ENCODE measurements at regions not wholly inside any gene's neighbourhood (a gene's known extent, or its start where the extent isn't known, plus 50 kb on each side); places are given as distances from the start of the nearest gene placed in this dataset.

DNA sequence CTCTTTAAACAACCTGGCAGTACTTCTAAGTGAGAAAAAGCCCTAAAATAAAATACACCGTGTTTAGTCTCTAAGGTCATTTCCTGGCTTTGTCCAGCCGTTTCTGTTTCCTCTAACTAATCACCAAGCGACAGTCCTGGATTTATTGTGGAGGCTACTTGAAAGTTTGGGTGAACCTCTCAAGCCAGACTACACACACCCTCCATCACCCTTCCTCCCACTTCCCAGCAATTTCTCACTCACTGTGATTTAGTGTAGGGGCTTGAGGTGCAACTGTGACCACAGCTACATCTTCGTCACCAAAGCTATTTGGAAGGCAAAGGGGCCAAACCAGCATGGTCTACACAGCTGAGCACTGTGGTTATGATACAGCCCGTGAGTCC lies 240.0 kb upstream of the SLC24A2 start:
- no peaks in the 10 kb centered on the region for H3K79me1 ChIP-seq (ENCODE audit: low read depth, low read length)
- no peak overlapping the region for H3K18ac ChIP-seq (ENCODE audit: low read length)

DNA sequence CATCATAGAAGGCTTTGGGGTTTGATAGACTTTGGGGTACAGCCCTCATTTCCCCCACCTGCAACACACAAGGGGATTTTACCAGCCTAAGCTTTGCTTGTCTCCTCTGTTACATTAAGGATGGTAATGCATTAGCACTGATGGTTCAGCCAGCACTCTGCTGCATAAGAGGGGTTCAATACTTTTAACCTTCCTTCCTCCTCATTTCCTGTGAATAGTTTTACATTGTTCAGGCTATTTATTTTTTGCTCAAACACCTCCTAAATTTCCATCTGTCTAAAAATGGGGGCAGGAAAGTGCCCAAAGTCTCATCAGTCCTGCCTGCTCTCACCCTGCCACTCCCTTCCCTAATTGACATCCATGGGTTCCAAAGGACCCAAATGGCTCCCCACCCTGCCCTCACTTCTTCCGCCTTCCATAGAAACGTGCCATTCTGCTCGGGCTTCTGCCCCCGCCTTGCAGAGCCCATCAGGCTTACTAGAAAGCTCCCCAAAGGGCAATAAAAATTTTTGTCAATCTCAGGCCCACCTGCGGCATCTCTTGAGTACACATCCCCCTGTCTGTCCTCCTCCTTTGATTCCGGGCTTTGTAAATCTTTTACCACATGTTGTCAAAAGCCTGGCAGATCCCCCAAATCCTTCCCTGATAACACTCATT lies 239.5 kb upstream of the SLC24A2 start:
- H3K9me3 ChIP-seq (replicated peaks in 1 of 2; ENCODE audit: control insufficient read depth in 2 of 2, insufficient read depth in 1 of 2, low read depth in 1 of 2, low read length in 2 of 2), result no peaks in the 10 kb centered on the region
- no peak overlapping the region for H3K9ac ChIP-seq (ENCODE audit: low read depth, low read length, poor library complexity)
- no peak overlapping the region for H3K4me3 ChIP-seq (ENCODE audit: low read length in 2 of 2)
- no peaks in the 10 kb centered on the region for H3K36me3 ChIP-seq (replicated peaks in 1 of 2; ENCODE audit: control insufficient read depth in 2 of 2, insufficient read depth in 2 of 2, low read length in 2 of 2)
- H2BK15ac ChIP-seq (ENCODE audit: low read length), result no peak overlapping the region
- no peak overlapping the region for H3K4me2 ChIP-seq (ENCODE audit: insufficient read depth, low read length, poor library complexity, severe bottlenecking)
- H2BK120ac ChIP-seq (ENCODE audit: low read depth, low read length), result no peak overlapping the region
- no peak overlapping the region for H2AFZ ChIP-seq (ENCODE audit: low read length)
- H4K8ac ChIP-seq (ENCODE audit: low read depth, low read length), result no peak overlapping the region
- H2BK5ac ChIP-seq (ENCODE audit: low read length), result no peak overlapping the region
- no peak overlapping the region for H3K18ac ChIP-seq (ENCODE audit: low read length)
- no peak overlapping the region for H3K14ac ChIP-seq (ENCODE audit: low read length)
- no peak overlapping the region for H3K4ac ChIP-seq (ENCODE audit: low read length)
- no peak overlapping the region for H3K23ac ChIP-seq (ENCODE audit: low read depth, low read length, poor library complexity)
- no peaks in the 10 kb centered on the region for H3K4me1 ChIP-seq (ENCODE audit: control insufficient read depth in 2 of 2, insufficient read depth in 1 of 2, low read depth in 1 of 2, low read length in 2 of 2)
- no peaks in the 10 kb centered on the region for H3K27me3 ChIP-seq (ENCODE audit: control insufficient read depth in 3 of 3, insufficient read depth in 3 of 3, low read depth in 1 of 3, low read length in 3 of 3)
- no peak overlapping the region for H3K27ac ChIP-seq (replicated peaks; ENCODE audit: low read length)
- H2AK5ac ChIP-seq (ENCODE audit: low read depth, low read length), result no peak overlapping the region
- DNase-seq (ENCODE audit: low spot score), result no peak
- no CpG with 5 or more reads among the region's 6 CpGs for WGBS, 2 donors (ENCODE audit: extremely low coverage in 2 of 2, insufficient read length in 2 of 2, insufficient replicate concordance in 1 of 2)
- H2BK12ac ChIP-seq (ENCODE audit: low read length), result no peak overlapping the region
- no peak overlapping the region for H4K91ac ChIP-seq (ENCODE audit: low read depth, low read length, poor library complexity)
- no peaks in the 10 kb centered on the region for H3K79me1 ChIP-seq (ENCODE audit: low read depth, low read length)

More for the DNA sequence above, 240.0 kb upstream of the SLC24A2 start:
- Histone ChIP-seq H2BK12ac (ENCODE audit: low read length) (no peak overlapping the region), H3K36me3 (replicated peaks in 1 of 2; ENCODE audit: control insufficient read depth in 2 of 2, insufficient read depth in 2 of 2, low read length in 2 of 2) (no peaks in the 10 kb centered on the region), H3K4me3 (ENCODE audit: low read length in 2 of 2) (no peak overlapping the region), H3K14ac (ENCODE audit: low read length) (no peak overlapping the region), H3K23ac (ENCODE audit: low read depth, low read length, poor library complexity) (no peak overlapping the region), H3K4ac (ENCODE audit: low read length) (no peak overlapping the region), H4K8ac (ENCODE audit: low read depth, low read length) (no peak overlapping the region), H2BK5ac (ENCODE audit: low read length) (no peak overlapping the region), H2BK15ac (ENCODE audit: low read length) (no peak overlapping the region), H3K4me1 (ENCODE audit: control insufficient read depth in 2 of 2, insufficient read depth in 1 of 2, low read depth in 1 of 2, low read length in 2 of 2) (no peaks in the 10 kb centered on the region), H2AFZ (ENCODE audit: low read length) (no peak overlapping the region), H3K27ac (replicated peaks; ENCODE audit: low read length) (no peak overlapping the region), H2AK5ac (ENCODE audit: low read depth, low read length) (no peak overlapping the region), H3K9me3 (replicated peaks in 1 of 2; ENCODE audit: control insufficient read depth in 2 of 2, insufficient read depth in 1 of 2, low read depth in 1 of 2, low read length in 2 of 2) (no peaks in the 10 kb centered on the region), H3K4me2 (ENCODE audit: insufficient read depth, low read length, poor library complexity, severe bottlenecking) (no peak overlapping the region), H2BK120ac (ENCODE audit: low read depth, low read length) (no peak overlapping the region), H4K91ac (ENCODE audit: low read depth, low read length, poor library complexity) (no peak overlapping the region), H3K27me3 (ENCODE audit: control insufficient read depth in 3 of 3, insufficient read depth in 3 of 3, low read depth in 1 of 3, low read length in 3 of 3) (no peaks in the 10 kb centered on the region), H3K9ac (ENCODE audit: low read depth, low read length, poor library complexity) (no peak overlapping the region)
- DNase-seq (ENCODE audit: low spot score), result no peak
- no CpG with 5 or more reads among the region's 5 CpGs for WGBS, 2 donors (ENCODE audit: extremely low coverage in 2 of 2, insufficient read length in 2 of 2, insufficient replicate concordance in 1 of 2)

DNA sequence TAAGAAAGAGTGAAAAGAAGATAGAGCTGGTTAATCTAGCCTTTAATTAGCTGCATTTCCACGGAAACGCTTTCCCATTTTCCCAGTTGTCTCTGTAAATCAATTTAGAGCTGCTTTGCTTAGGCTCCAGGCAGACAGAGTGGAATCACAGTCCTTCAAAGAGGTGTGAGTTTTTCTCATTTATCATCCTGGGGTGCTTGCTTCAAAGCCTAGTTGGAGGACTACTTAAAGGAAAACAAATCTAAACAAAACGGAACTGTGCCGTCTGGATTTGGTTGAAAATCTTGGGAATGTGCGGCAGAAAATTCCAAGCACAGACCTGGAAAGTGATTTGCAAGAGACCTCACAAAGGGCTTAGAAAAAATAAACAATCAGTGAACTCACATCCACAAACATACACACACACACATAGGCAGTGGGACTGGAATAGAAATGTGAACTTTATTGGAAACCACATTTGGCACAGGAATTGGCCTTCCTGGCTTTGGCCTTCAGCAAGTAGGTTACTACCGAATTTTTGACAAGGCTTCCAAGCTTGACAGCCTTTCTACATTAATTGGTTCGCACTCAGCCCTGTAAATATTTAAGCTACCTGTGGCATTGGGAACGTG lies 235.2 kb upstream of the SLC24A2 start:
- Histone ChIP-seq H2BK15ac (ENCODE audit: low read length) (no peak overlapping the region), H2AK5ac (ENCODE audit: low read depth, low read length) (no peak overlapping the region), H3K4me1 (ENCODE audit: control insufficient read depth in 2 of 2, insufficient read depth in 1 of 2, low read depth in 1 of 2, low read length in 2 of 2) (no peaks in the 10 kb centered on the region), H3K4ac (ENCODE audit: low read length) (no peak overlapping the region), H4K8ac (ENCODE audit: low read depth, low read length) (no peak overlapping the region), H3K14ac (ENCODE audit: low read length) (no peak overlapping the region), H3K23ac (ENCODE audit: low read depth, low read length, poor library complexity) (no peak overlapping the region), H3K9me3 (replicated peaks in 1 of 2; ENCODE audit: control insufficient read depth in 2 of 2, insufficient read depth in 1 of 2, low read depth in 1 of 2, low read length in 2 of 2) (no peaks in the 10 kb centered on the region), H3K4me3 (ENCODE audit: low read length in 2 of 2) (no peak overlapping the region), H3K27me3 (ENCODE audit: control insufficient read depth in 3 of 3, insufficient read depth in 3 of 3, low read depth in 1 of 3, low read length in 3 of 3) (no peaks in the 10 kb centered on the region), H2BK120ac (ENCODE audit: low read depth, low read length) (no peak overlapping the region), H3K4me2 (ENCODE audit: insufficient read depth, low read length, poor library complexity, severe bottlenecking) (no peak overlapping the region), H3K27ac (replicated peaks; ENCODE audit: low read length) (no peak overlapping the region), H2BK12ac (ENCODE audit: low read length) (no peak overlapping the region), H3K79me1 (ENCODE audit: low read depth, low read length) (no peaks in the 10 kb centered on the region), H3K9ac (ENCODE audit: low read depth, low read length, poor library complexity) (no peak overlapping the region), H2BK5ac (ENCODE audit: low read length) (no peak overlapping the region), H3K18ac (ENCODE audit: low read length) (no peak overlapping the region), H3K36me3 (replicated peaks in 1 of 2; ENCODE audit: control insufficient read depth in 2 of 2, insufficient read depth in 2 of 2, low read length in 2 of 2) (no peaks in the 10 kb centered on the region), H2AFZ (ENCODE audit: low read length) (no peak overlapping the region), H4K91ac (ENCODE audit: low read depth, low read length, poor library complexity) (no peak overlapping the region)
- no peak for DNase-seq (ENCODE audit: low spot score)
- WGBS, 2 donors (ENCODE audit: extremely low coverage in 2 of 2, insufficient read length in 2 of 2, insufficient replicate concordance in 1 of 2), result no CpG with 5 or more reads among the region's 8 CpGs

DNA sequence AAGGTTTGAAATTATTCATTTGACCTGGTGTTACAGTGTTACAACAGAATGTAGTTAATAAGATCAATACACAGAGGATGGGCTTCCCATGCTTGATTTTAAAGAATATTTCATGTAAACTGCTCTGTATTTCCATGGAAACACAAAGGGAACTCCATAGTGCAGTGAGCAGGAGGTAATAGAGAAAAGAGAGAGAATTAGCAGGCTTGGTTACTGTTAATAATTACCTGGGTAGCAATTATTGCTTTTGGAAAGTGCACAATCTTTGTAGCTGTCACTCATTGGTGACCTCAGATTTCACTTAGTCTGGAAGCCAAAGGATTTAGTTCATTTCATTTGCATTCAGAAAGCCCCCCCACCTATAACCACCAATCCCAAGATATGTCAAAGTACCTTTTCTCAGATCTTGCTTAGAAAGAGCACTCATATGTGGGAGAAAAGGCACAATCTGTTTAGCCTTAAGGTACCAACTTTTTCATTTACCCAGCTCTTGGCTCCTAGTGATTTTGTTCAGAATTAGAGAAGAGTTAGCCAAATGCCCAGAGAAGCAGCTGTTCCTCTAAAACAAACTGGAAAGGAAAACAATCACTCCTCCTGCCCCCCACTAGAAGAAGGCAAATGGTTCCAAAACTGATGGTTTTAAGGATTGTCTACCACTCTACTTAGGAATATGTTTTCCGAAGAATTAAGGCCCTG lies 234.5 kb upstream of the SLC24A2 start:
- no peaks in the 10 kb centered on the region for H3K4me1 ChIP-seq (ENCODE audit: control insufficient read depth in 2 of 2, insufficient read depth in 1 of 2, low read depth in 1 of 2, low read length in 2 of 2)
- no peaks in the 10 kb centered on the region for H3K27me3 ChIP-seq (ENCODE audit: control insufficient read depth in 3 of 3, insufficient read depth in 3 of 3, low read depth in 1 of 3, low read length in 3 of 3)
- H3K79me1 ChIP-seq (ENCODE audit: low read depth, low read length), result no peaks in the 10 kb centered on the region
- no peak overlapping the region for H2AFZ ChIP-seq (ENCODE audit: low read length)
- H4K91ac ChIP-seq (ENCODE audit: low read depth, low read length, poor library complexity), result no peak overlapping the region
- no peak overlapping the region for H4K8ac ChIP-seq (ENCODE audit: low read depth, low read length)
- H3K27ac ChIP-seq (replicated peaks; ENCODE audit: low read length), result no peak overlapping the region
- no peak overlapping the region for H3K9ac ChIP-seq (ENCODE audit: low read depth, low read length, poor library complexity)
- H2BK5ac ChIP-seq (ENCODE audit: low read length), result no peak overlapping the region
- no peak overlapping the region for H3K23ac ChIP-seq (ENCODE audit: low read depth, low read length, poor library complexity)
- H3K4me3 ChIP-seq (ENCODE audit: low read length in 2 of 2), result no peak overlapping the region
- H3K14ac ChIP-seq (ENCODE audit: low read length), result no peak overlapping the region
- H3K4ac ChIP-seq (ENCODE audit: low read length), result no peak overlapping the region
- H2BK12ac ChIP-seq (ENCODE audit: low read length), result no peak overlapping the region
- no peak overlapping the region for H2BK15ac ChIP-seq (ENCODE audit: low read length)
- no peak overlapping the region for H2BK120ac ChIP-seq (ENCODE audit: low read depth, low read length)
- DNase-seq (ENCODE audit: low spot score), result no peak
- H2AK5ac ChIP-seq (ENCODE audit: low read depth, low read length), result no peak overlapping the region
- H3K4me2 ChIP-seq (ENCODE audit: insufficient read depth, low read length, poor library complexity, severe bottlenecking), result no peak overlapping the region
- no peaks in the 10 kb centered on the region for H3K36me3 ChIP-seq (replicated peaks in 1 of 2; ENCODE audit: control insufficient read depth in 2 of 2, insufficient read depth in 2 of 2, low read length in 2 of 2)
- no peaks in the 10 kb centered on the region for H3K9me3 ChIP-seq (replicated peaks in 1 of 2; ENCODE audit: control insufficient read depth in 2 of 2, insufficient read depth in 1 of 2, low read depth in 1 of 2, low read length in 2 of 2)
- WGBS, 2 donors (ENCODE audit: extremely low coverage in 2 of 2, insufficient read length in 2 of 2, insufficient replicate concordance in 1 of 2), result no CpG with 5 or more reads among the region's 1 CpG
- H3K18ac ChIP-seq (ENCODE audit: low read length), result no peak overlapping the region

Measured in neuronal stem cell (in vitro differentiated cells).